ENCODE measurements at regions not wholly inside any gene's neighbourhood (a gene's known extent, or its start where the extent isn't known, plus 50 kb on each side); places are given as distances from the start of the nearest gene placed in this dataset.

GRCh38 chr2:122856696-122857095 lies 1101.2 kb downstream of the TSN start:
- DNase-seq: no peak

DNA sequence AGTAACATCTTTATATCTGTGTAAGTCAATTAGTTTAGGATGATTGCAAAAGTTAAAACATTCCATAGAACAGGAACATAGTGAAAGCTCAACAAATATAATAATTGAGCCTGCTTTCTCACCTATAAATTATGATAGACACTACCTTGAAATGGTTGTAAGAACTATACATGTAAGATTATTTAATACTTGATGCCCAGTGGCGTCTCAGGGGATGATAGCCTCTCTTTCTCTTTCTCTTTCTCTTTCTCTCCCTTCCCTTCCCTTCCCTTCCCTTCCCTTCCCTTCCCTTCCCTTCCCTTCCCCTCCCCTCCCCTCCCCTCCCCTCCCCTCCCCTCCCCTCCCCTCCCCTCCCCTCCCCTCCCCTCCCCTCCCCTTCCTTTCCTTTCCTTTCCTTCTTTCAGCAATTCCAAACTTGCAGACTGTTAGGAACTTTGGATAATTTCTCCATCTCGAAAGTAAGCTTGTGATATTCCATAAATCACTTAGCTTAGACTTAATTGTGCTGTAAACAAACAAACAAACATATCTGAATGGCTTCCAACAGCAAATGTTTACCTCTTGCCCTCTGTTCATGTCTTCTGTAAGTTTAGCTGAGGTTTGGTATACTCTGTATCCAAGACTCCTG lies 1102.7 kb downstream of the TSN start:
- DNase-seq: no peak

DNA sequence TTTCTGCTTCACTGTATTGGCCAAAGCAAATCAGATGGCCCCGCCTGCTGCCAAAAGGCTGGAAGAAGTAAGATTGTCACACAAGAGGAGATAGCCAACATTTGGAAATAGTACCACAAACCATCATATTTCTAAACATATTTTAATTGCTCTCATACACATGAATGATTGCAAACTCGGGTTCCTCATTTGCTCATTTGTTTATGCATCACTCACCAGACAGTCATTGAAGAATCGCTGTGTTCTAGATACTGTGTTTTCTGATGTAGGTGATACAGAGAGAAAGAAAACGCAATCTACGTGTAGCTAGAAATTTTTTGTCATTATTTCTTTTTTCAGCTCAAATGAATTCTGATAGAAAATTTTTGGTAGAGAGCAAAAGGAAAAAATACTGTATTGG lies 1103.4 kb downstream of the TSN start:
- DNase-seq: no peak

GRCh38 chr2:122859260-122859659 lies 1103.8 kb downstream of the TSN start:
- no peak for DNase-seq

GRCh38 chr2:122863532-122863931 lies 1108.1 kb downstream of the TSN start:
- no peak for DNase-seq

- no peak for DNase-seq
Observed at GRCh38 chr2:122864728-122865127, 1109.3 kb downstream of the TSN start.

GRCh38 chr2:122866095-122866494 lies 1110.6 kb downstream of the TSN start:
- no peak for DNase-seq

- no peak for DNase-seq
Observed at GRCh38 chr2:122867941-122868340, 1112.5 kb downstream of the TSN start.

DNA sequence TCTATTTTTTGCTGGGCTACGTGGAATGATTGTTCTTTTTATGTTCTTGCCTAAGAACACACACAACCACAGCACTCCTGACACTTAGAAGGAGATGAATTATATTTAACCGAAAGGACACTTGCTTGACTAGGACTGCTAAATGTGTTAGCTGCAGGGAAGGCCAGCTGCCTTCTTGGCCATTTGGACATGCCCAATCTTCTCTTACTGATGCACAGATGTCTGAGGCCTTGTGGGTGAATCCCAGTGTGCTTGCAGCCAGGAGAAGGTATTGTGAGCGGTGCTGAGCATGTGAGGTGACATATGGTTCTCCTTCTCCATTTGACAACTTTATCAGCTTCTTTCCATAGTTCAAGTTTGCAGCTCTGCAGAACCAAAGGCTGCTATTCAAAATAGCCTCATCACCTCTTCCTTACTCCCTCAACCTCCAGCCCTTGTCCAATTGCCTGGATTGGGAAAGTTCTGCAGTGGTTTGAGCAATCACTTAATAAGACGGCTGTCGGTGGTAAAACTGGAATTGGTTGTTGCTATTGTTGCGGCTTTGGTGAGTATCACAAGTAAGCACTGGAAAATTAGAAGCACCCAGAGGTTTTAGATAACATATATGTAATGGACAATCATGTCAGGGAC lies 1113.3 kb downstream of the TSN start:
- DNase-seq: no peak

DNA sequence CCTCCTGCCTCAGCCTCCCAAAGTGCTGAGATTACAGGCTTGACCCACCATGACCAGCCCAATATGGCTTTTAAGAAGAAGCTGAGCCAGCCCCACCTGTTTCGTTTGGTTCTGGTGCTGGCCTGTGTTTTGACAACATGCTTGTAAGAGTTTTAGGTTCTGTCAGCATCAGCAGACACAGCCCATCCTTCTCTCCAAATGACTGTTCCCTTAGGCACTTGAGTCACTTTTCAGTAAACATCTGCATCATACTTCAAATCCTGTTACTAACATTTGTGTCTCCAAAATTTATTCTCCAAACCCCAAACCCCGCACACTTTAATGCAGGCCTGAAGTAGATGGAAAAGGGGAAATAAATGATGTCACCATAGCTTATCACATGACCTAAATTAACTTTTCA lies 1118.5 kb downstream of the TSN start:
- DNase-seq: no peak

DNA sequence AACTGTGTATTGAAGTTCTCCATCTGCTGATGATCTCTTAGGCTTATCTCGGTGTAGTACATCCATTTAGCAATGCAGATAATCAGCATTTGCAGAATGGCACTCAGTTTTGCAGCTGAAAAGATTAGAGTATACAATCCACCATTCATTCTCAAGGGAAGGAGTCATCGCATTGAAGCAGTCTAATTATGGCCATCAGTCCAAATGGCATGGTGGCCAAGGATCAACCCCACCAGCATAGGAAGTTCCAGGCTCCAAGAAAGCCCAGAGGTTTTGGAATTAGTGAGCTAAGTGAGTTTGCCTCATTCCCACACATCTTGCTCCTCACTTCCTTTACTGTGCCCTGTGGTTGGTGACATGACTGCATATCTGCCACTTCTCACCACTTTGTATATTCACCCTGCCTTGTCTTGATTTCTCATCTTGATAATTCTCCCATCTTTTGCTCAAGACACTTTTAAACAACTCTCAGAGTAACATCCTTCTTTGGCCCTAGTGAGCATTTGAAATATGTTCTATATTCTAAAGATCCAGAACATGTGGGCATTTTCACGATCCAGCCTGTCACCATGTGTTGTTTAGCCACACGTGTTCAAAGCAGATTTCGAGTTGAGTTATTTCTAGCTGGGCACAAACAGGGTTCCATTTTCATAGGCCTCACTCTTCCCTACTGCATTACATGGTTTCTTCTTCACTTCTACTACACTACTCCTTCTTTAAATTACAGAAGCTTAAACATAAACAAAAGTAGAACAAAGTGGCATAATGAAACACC lies 1119.8 kb downstream of the TSN start:
- DNase-seq: no peak

GRCh38 chr2:122883849-122884248 lies 1128.4 kb downstream of the TSN start:
- no peak for DNase-seq

DNA sequence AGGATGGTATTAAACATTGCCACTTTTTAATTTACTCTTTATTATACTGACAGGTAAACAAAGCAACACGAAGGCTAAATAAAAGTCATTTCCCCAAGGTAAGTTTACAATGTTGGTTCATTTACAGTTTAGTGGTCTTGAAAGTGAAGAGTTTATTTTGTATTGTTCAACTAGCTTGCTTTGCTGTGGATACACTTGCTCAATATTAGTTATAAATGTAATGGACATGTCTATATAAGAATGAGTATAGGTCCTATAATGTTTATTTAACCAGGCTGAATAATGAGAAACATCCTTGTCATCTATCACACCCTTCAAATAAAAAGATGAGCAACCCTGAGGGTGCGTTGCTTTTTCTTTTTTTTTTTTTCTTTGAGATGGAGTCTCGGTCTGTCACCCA lies 1129.4 kb downstream of the TSN start:
- DNase-seq: no peak

GRCh38 chr2:122885436-122885835 lies 1130.0 kb downstream of the TSN start:
- no peak for DNase-seq

DNA sequence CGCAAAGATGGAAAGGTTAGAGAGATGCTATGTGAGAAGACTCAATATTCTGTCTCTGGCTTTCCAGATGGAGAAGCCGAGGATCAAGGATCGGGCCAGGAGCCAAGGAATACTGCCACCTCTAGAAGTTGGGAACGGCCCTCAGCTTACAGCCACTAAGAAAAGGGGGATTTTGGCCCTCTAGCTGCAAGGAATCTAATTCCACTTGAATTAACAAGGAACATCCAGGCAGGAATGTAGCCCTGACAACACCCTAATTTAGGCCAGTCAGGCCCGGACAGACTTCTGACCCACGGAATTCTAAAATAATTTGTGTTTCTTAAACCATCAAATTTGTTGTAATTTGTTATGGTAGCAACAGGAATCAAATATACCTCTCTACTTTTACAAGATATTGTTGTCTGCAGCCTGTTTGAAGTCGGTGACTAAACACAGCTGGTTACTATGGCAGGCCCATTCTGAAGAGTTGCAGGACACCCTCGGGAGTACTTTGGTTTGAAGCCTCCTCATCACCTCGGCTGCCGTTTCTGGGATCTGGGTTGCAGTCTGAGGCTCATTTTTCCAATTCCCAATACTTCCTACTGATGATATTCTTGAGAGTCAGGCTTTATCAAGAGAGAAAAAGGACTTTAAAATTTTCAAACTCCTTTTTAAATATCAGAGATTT lies 1131.2 kb downstream of the TSN start:
- no peak for DNase-seq

- DNase-seq: no peak
Observed at GRCh38 chr2:122899614-122900013, 1125.5 kb upstream of the CNTNAP5 start.

DNA sequence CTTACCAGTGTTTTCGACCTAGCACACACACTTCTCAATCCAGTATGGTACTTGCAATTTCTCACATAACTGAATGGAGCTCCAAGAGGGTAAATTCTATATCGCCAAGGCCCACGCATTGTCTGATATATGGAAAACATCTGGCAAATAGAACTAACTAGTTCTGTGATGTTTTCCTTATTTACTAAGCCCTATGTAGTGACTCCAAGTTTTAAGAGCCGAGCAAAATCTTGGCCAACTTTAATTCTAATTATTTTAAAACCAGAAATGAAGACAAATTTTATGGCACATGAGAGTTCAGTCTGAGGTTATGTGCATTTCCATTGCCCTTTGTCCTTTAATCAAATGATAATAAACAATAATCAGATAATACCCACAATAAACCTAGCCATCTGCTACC lies 1119.7 kb upstream of the CNTNAP5 start:
- DNase-seq: no peak

DNA sequence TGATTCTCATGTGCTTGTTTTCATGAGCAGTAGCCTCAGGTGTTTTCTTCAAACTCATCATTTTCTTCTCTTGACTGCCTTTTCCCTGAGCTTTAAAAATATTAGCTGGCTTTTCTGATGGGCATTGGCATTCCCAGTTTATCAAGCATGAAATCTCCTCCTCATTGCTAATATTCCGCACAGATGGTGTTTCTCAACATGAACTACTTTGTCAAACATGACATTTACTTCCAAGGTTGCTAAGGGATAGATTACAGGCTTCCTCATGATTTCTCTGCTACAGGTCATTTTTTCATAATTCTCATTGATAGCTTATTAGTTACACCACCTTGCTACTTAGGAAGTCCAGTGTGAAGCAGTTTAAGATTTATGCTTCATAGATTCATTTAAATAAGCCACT lies 1116.9 kb upstream of the CNTNAP5 start:
- no peak for DNase-seq

GRCh38 chr2:122927197-122927596 lies 1097.9 kb upstream of the CNTNAP5 start:
- DNase-seq: no peak

DNA sequence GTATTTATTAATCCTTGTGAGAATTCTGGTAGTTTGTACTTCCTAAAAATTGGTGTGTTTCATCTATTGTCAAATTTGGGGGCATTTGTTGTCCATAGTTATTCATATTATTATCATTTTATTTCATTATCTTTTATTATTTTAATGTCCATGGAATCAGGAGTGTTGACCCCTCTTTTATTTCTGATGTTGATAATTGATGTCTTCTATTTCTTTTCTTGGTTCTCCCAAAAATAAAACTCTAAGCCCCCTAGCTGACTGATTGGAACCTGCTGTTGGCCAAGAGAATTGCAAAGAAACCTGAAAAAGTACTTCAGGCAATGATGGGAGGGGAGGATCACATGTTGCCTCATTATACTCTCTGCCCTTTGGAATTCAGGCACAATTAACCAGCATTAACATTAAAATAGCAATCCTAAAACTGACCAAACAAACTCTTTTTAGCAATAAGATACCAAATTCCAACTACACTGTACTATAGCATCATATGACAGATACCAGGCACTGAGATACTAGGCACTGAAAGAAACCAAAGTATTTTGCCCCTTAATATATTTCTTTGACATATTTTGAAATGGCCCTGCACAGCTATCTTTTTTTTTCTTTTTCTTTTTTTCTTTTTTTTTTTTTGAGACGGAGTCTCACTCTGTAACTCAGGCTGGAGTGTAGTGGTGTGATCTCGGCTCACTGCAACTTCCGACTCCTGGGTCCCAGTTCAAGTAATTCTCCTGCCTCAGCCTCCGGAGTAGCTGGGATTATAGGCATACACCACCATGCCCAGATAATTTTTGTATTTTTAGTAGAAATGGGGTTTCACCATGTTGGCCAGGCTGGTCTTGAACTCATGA lies 1097.2 kb upstream of the CNTNAP5 start:
- DNase-seq: no peak

- no peak for DNase-seq
Observed at GRCh38 chr2:122929347-122929746, 1095.7 kb upstream of the CNTNAP5 start.

GRCh38 chr2:122935506-122935905 lies 1089.6 kb upstream of the CNTNAP5 start:
- DNase-seq: no peak

DNA sequence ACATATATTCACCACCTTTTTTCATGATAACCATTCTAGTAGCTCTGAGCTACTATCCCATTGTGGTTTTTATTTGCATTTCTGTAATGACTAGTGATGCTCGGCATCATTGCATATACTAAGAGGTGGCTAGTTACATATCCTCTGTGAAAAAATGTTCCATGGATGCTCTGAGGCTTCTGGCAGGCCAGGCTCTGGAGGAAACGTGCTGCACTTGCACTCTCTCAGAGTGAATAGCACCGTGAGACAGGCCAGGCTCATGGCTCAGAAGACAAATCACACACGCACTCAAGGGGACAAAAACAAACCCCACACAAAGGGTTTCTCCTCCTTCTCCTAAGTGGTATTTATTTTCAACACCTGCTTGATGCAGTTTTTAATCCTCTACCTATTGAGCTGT lies 1085.3 kb upstream of the CNTNAP5 start:
- DNase-seq: no peak

Measured in GDM1 (cell line).